PC-3 (cell line): ENCODE measurements at regions not wholly inside any gene's neighbourhood (a gene's known extent, or its start where the extent isn't known, plus 50 kb on each side); places are given as distances from the start of the nearest gene placed in this dataset.
"Not testable (repeated sequence)": the region's sequence is repeated elsewhere in the genome, so short reads cannot be mapped to it uniquely, and the experiment has no call there.

ENCODE experiments used
- ATAC-seq: fragments of 200-7000 bp; cut with Tn5 transposase; 2 replicates; pipeline ENCODE4 v1.9.1; 2020; ENCODE audit warnings: mild to moderate bottlenecking, moderate library complexity
- BruUV-seq: library from RNA; stranded (reverse); fragments of 400-500 nt; replicated peaks from 2 replicates; lab custom pipeline; 2021; lab: Mats Ljungman, UMichigan
- CTCF ChIA-PET: fragments of 300-600 bp; sonication (Branson Sonifier 250); formaldehyde crosslinking; loops from one replicate; lab custom pipeline; 2022; ENCODE audit warnings: antibody characterized with exemption; lab: Charles Lee
- POLR2A ChIA-PET: fragments of 300-600 bp; sonication (Branson Sonifier 250); formaldehyde crosslinking; loops from one replicate; lab custom pipeline; 2022; ENCODE audit warnings: antibody characterized with exemption; ENCODE audit not compliant: unreplicated experiment; lab: Charles Lee
- DNase-seq: peaks from one replicate; pipeline ENCODE4 v3.0.0-alpha.2; 2015
- H2AFZ ChIP-seq: fragments of 300-600 bp; sonication (generic); 2 replicates; pipeline ENCODE4 v1.6.0; 2016; ENCODE audit warnings: antibody characterized with exemption, low read length
- H3F3A ChIP-seq: fragments of 300-600 bp; sonication (generic); one replicate; pipeline ENCODE4 v1.6.0; 2017; ENCODE audit warnings: antibody characterized with exemption, low read length, control low read depth, mild to moderate bottlenecking; ENCODE audit not compliant: unreplicated experiment
- H3K27ac ChIP-seq: fragments of 300-600 bp; sonication (generic); 2 replicates; pipeline ENCODE4 v1.5.1; 2016; ENCODE audit warnings: mild to moderate bottlenecking, low read length
- H3K27me3 ChIP-seq: fragments of 300-600 bp; sonication (generic); 2 replicates; pipeline ENCODE4 v1.6.1; 2016; ENCODE audit warnings: low read length, mixed read lengths
- H3K36me3 ChIP-seq: fragments of 300-600 bp; sonication (generic); 2 replicates; pipeline ENCODE4 v1.6.1; 2016; ENCODE audit warnings: low read depth, mixed run types, low read length, mixed read lengths
- H3K4me1 ChIP-seq: fragments of 300-600 bp; sonication (generic); 2 replicates; pipeline ENCODE4 v1.5.1; 2016; ENCODE audit warnings: low read length; ENCODE audit not compliant: insufficient read depth
- H3K4me2 ChIP-seq: fragments of 300-600 bp; sonication (generic); 2 replicates; pipeline ENCODE4 v1.6.0; 2016; ENCODE audit warnings: low read length
- H3K4me3 ChIP-seq: fragments of 300-600 bp; sonication (generic); 2 replicates; pipeline ENCODE4 v1.5.1; 2016; ENCODE audit warnings: mild to moderate bottlenecking, low read length, mixed read lengths
- H3K79me2 ChIP-seq: fragments of 300-600 bp; sonication (generic); 2 replicates; pipeline ENCODE4 v1.6.1; 2017; ENCODE audit warnings: low read length, mixed read lengths
- H3K9ac ChIP-seq: fragments of 300-600 bp; sonication (generic); 2 replicates; pipeline ENCODE4 v1.6.0; 2016; ENCODE audit warnings: mild to moderate bottlenecking, low read length
- H3K9me2 ChIP-seq: fragments of 300-600 bp; sonication (generic); replicated peaks from 2 replicates; pipeline ENCODE4 v1.6.1; 2016; ENCODE audit warnings: mixed run types, low read length, mixed read lengths
- H3K9me3 ChIP-seq: fragments of 300-600 bp; sonication (generic); 2 replicates; pipeline ENCODE4 v1.6.1; 2016; ENCODE audit warnings: low read length, mixed read lengths
- H4K20me1 ChIP-seq: fragments of 300-600 bp; sonication (generic); 2 replicates; pipeline ENCODE4 v1.6.1; 2016; ENCODE audit warnings: low read length, mixed read lengths
- EZH2 ChIP-seq: fragments of 300-600 bp; sonication (generic); IDR thresholded peaks from one replicate; pipeline ENCODE4 v1.6.1; 2017; ENCODE audit warnings: antibody characterized with exemption, mild to moderate bottlenecking, low read length; ENCODE audit not compliant: unreplicated experiment
- EZH2phosphoT487 ChIP-seq: fragments of 300-600 bp; sonication (generic); IDR thresholded peaks from 2 replicates; pipeline ENCODE4 v1.6.1; 2018; ENCODE audit warnings: mild to moderate bottlenecking, antibody characterized with exemption, low read length, borderline replicate concordance
- intact Hi-C: fragments of 100-400 bp; cut with micrococcal nuclease; formaldehyde crosslinking; loops from 2 replicates; pipeline ENCODE4 v1.9.0; 2023
- TF ChIP-seq, protein P1 (sequence below): fragments of 300-600 bp; sonication (generic); conservative IDR thresholded peaks from 2 replicates; pipeline ENCODE4 v1.5.1; 2017; ENCODE audit warnings: antibody characterized with exemption, low read depth, mild to moderate bottlenecking, low read length

DNA sequence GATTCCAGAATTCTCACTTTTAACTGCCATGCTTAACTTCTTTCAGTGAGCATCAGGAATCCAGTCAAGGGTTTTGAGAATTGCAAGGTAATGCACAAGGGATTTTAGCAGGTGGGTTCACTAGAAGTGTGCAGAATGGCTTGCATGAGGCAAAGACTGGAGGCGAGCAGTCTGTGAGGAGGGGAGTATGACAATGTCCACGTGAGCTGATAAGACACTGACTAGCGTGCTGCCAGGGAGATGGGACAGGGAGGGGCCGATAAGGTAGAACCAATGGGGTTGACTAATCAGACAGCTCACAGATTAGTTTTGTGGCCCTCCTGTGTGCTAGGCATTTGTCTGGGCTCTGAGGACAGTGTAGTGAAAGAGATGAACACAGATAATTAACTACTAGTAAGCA is 102.0 kb upstream of the DAZL start:
- CTCF ChIA-PET = no interaction called here
- Histone ChIP-seq H3K4me1 (peaks cover 6% of the 10 kb centered on the region), H3K4me2 (no peak overlapping the region), H3K9me3 (no peaks in the 10 kb centered on the region), H3K27me3 (no peaks in the 10 kb centered on the region), H3K9ac (no peak overlapping the region), H4K20me1 (no peaks in the 10 kb centered on the region), H2AFZ (no peak overlapping the region), H3K36me3 (no peaks in the 10 kb centered on the region), H3K79me2 (no peaks in the 10 kb centered on the region), H3K9me2 (no peaks in the 10 kb centered on the region; the same call in 1 of the 2 replicates), H3K27ac (no peak overlapping the region), H3K4me3 (no peak overlapping the region), H3F3A (no peaks in the 10 kb centered on the region)
- ATAC-seq = no peak
- no TSS peak for BruUV-seq
- POLR2A ChIA-PET = no interaction called here
- DNase-seq = no peak
- intact Hi-C loops = no loop called here
- no peak for TF ChIP-seq EZH2phosphoT487
- TF ChIP-seq, protein P1, sequence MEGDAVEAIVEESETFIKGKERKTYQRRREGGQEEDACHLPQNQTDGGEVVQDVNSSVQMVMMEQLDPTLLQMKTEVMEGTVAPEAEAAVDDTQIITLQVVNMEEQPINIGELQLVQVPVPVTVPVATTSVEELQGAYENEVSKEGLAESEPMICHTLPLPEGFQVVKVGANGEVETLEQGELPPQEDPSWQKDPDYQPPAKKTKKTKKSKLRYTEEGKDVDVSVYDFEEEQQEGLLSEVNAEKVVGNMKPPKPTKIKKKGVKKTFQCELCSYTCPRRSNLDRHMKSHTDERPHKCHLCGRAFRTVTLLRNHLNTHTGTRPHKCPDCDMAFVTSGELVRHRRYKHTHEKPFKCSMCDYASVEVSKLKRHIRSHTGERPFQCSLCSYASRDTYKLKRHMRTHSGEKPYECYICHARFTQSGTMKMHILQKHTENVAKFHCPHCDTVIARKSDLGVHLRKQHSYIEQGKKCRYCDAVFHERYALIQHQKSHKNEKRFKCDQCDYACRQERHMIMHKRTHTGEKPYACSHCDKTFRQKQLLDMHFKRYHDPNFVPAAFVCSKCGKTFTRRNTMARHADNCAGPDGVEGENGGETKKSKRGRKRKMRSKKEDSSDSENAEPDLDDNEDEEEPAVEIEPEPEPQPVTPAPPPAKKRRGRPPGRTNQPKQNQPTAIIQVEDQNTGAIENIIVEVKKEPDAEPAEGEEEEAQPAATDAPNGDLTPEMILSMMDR = no peak
- TF ChIP-seq EZH2 = no peak

DNA sequence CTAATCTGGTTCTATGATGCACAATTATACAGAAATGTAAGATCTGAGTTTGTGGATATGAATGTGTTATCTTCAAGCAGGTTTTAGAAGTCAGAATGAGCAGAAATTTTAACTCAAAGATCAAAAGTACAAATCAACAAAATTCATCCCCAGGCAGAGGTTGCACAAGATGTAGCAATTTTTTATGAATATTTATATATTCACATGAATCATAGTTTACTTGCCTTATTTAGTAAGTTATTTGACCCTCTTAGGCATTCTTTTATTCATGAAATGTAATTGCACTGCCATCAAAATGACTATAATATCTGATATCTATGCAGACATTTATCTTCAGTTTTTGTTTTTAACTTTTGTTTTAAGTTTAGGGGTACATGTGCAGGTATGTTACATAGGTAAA is 103.1 kb upstream of the DAZL start:
- Histone ChIP-seq H4K20me1 (no peaks in the 10 kb centered on the region), H3K79me2 (no peaks in the 10 kb centered on the region), H2AFZ (no peak overlapping the region), H3K4me2 (no peak overlapping the region), H3K9me3 (no peaks in the 10 kb centered on the region), H3K27ac (no peak overlapping the region), H3K4me3 (no peak overlapping the region), H3K4me1 (peaks cover 6% of the 10 kb centered on the region), H3K9ac (no peak overlapping the region), H3K9me2 (no peaks in the 10 kb centered on the region), H3F3A (no peaks in the 10 kb centered on the region), H3K36me3 (no peaks in the 10 kb centered on the region), H3K27me3 (no peaks in the 10 kb centered on the region)
- intact Hi-C loops = no loop called here
- TF ChIP-seq EZH2phosphoT487 (no peak), EZH2 (no peak)
- TF ChIP-seq, protein P1 = no peak
- ATAC-seq (no peak), DNase-seq (no peak)
- BruUV-seq = no TSS peak
- ChIA-PET POLR2A (no interaction called here), CTCF (no interaction called here)

DNA sequence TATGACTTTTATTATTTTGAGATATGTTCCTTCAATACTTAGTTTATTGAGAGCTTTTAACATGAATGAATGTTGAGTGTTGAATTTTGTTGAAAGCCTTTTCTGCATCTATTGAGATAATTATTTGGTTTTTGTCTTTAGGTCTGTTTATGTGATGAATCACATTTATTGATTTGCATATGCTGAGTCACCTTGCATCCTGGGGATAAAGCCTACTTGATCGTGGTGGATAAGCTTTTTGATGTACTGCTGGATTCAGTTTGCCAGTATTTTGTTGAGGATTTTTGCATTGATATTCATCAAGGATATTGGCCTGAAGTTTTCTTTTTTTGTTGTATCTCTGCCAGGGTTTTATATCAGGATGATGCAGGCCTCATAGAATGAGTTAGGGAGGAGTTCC is 106.5 kb upstream of the DAZL start:
- H2AFZ ChIP-seq, BruUV-seq, H4K20me1 ChIP-seq, H3K4me1 ChIP-seq, H3K79me2 ChIP-seq, H3F3A ChIP-seq, intact Hi-C loops, DNase-seq, H3K9me2 ChIP-seq, H3K36me3 ChIP-seq, H3K4me3 ChIP-seq, H3K9ac ChIP-seq, H3K27ac ChIP-seq, CTCF ChIA-PET, H3K9me3 ChIP-seq, H3K27me3 ChIP-seq, POLR2A ChIA-PET: not testable (repeated sequence)
- ATAC-seq = peak; percentile 77
- peak overlapping the region; percentile 30; the same call in 1 of the 2 replicates for H3K4me2 ChIP-seq
